GM18511 (cell line): ENCODE measurements at regions not wholly inside any gene's neighbourhood (a gene's known extent, or its start where the extent isn't known, plus 50 kb on each side); places are given as distances from the start of the nearest gene placed in this dataset.

ENCODE experiments used
- ATAC-seq: cut with Tn5 transposase; IDR thresholded peaks from one replicate; pipeline ENCODE4 v1.9.1; 2021; ENCODE audit warnings: mild to moderate bottlenecking, moderate library complexity; ENCODE audit not compliant: unreplicated experiment

GRCh38 chr11:70669871-70670675 lies 271.7 kb downstream of the CTTN start:
- ATAC-seq = no peak

GRCh38 chr11:70670676-70671034 lies 272.3 kb downstream of the CTTN start:
- no peak for ATAC-seq

DNA sequence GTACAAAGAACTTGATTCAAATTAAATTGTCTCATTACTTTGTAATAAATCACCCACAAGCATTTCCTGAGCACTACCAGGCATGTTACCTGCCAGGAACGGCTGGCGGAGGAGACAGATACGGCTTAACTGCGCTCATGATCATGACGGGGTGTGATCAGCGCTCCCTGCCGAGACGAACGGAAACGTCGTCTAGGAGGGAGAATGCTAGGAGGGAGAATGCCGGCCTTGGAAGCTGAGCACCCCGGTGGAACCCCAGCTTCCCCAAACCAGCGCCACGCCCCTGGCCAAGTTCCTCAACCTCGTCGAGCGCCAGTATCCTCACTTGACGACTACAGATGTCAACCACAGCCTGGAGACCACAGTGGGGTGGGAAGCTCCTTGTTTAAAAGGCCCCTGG lies 272.8 kb downstream of the CTTN start:
- ATAC-seq = no peak

GRCh38 chr11:70671611-70672010 lies 273.3 kb downstream of the CTTN start:
- ATAC-seq = no peak

DNA sequence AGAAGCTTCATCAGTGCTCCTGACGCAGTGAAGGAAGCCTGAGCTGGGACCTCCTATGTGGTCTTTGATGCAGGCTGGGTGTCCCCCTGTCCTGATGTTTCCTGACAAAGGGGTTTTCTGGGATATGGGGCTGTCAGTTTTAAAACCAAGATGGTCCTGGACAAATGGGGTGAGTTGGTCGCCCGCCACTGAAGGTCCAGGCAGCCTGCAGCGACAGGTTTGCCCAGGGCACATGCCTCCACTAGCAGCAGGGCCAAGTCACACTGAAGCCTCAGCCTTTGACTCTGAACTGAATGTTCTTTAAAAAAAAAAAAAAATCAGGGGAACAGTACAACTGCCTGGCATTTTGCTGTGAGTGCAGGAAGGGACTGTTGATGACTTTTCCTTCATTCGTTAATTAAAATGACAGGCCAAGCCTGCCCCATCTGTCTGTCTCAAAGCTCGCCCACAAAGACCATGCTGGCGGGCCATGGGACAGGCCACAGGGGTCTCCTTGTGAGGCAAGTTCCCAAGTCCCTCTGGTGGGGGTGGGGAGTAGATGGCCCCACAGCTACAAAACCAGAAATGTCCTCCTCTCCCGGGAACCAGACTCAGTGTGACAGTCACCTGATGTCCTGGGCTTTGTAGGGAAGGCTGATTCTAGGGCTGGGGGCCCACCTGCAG lies 274.8 kb downstream of the CTTN start:
- no peak for ATAC-seq

DNA sequence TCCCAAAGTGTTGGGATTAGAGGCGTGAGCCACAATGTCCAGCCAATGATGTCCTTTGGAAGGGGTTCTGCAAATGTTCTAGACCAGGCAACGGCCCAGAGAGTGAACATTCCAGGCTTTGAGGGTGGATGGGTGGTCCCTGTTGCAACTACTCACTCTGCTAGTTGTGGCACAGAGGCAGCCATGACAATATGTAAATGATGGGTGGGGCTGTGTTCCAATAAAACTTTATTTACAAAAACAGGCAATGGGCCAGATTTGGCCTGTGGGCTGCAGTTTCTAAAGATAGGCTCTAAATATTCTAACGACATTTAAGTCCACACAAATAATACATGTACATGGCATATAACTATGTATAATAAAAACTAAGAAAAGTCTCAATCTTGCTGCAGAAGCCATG lies 276.3 kb downstream of the CTTN start:
- no peak for ATAC-seq

- no peak for ATAC-seq
Measured at GRCh38 chr11:70675697-70676374, 277.5 kb downstream of the CTTN start.

GRCh38 chr11:70677232-70677916 lies 279.0 kb downstream of the CTTN start:
- no peak for ATAC-seq

- no peak for ATAC-seq
Measured at GRCh38 chr11:70678931-70679900, 280.9 kb downstream of the CTTN start.

- ATAC-seq = no peak
Measured at GRCh38 chr11:70680781-70681281, 282.5 kb downstream of the CTTN start.

DNA sequence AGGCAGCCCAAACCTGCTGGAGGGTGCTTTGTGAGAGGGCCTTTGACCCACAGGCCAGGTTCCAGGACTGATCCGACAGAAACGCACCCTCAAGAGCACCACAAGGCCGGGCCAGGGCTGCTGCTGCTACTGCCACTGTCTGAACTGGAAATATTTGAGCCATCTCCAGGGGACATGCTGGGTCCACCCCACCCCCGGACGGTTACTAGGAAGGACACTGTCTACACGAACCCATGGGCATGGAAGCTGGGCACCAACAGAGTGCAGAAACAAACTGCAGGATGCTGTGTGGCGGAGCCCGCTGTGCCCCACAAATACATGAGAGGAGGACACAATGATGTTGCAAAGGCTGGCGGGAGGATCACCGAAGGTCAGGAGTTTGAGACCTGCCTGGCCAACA lies 283.7 kb downstream of the CTTN start:
- ATAC-seq = no peak

GRCh38 chr11:70682760-70683159 lies 284.4 kb downstream of the CTTN start:
- ATAC-seq = no peak

DNA sequence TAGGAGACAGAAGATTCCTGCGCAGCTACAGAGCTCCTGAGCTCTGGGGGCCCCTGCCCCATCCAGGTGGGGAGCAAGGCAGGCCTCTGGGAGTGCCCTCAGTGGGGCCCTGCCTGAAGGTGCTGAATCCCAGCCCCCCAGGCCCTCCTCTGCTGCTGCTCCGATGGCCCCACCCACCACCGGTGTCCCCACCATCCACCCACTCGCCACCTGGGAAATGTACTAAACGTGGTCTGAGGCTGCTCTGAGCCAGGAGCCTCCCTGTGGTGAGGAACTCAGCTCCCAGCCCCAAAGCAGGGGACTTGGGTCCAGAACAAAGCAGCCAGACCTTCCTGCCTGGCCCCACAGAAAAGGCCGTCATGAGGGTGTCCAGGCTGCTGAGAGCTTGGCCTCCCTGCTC lies 289.4 kb downstream of the CTTN start:
- ATAC-seq = no peak

- ATAC-seq = no peak
Measured at GRCh38 chr11:70688142-70688541, 289.8 kb downstream of the CTTN start.

- ATAC-seq = no peak
Measured at GRCh38 chr11:70689764-70690163, 291.4 kb downstream of the CTTN start.

GRCh38 chr11:70692131-70692530 lies 293.8 kb downstream of the CTTN start:
- no peak for ATAC-seq

- no peak for ATAC-seq
Measured at GRCh38 chr11:70694371-70694770, 296.0 kb downstream of the CTTN start.

DNA sequence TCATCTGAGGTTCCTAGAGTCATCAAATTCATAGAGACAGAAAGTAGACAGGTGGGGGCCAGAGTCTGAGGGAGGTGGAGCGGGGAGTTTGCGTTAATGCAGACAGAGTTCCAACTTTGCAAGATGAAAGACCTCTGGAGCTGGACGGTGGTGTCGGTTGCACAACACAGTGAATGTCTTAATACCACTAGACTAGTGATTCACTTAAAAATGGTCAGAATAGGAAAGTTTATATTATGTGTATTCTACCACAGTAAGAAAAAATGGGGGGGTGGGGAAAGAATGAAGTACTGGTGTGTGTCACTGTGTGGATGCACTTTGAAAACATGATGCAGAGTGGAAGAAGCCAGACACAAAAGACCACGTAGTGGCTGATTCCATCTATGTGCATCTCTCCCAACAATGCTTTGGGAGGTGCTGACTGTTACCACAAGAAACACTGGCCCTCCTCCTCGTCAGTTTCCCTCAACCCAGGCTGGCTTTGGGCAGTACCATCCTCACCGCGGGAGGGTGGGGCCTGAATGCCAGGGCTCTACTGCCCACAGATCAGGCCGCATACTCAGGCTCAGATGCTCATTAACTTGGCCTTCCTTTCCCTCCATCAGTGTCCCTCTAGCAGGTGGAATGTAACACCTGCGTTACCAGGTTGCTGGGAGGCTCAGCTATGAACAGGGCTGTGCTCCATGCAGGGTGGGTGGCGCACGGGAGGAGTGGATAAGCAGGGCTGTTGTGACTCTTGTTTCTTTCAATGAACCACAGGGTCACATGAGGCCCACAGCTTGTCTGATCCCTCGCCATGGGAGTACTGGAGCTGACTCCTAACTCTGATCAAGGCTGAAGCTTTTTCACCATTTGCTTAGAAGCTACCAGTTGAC lies 297.0 kb downstream of the CTTN start:
- no peak for ATAC-seq

DNA sequence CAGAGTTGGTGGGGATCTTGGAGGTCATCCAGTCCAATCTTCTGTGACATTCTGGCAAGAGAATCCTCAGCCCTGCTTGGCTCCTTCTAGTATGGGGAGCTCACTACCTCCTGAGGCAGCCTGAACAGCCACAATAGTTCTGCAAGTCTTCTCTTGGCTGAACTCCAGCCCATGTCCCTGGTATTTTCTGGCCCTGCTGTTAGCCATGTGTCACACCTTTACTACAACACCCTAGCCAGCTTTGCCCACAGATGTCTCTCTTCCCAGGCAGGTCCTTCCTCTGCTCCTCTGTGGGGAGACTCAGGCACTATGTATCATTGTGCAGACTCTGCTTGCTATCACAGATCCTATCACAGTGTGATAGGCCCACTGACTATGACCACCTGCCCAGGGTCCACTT lies 297.7 kb downstream of the CTTN start:
- no peak for ATAC-seq
